ENCODE measurements at regions not wholly inside any gene's neighbourhood (a gene's known extent, or its start where the extent isn't known, plus 50 kb on each side); places are given as distances from the start of the nearest gene placed in this dataset.

- peak; percentile 87 for DNase-seq (ENCODE audit: low read depth)
Measured at GRCh38 chr3:43866529-43867353, 176.0 kb downstream of the ABHD5 start.

- DNase-seq (ENCODE audit: low read depth), result peak; percentile 90
Measured at GRCh38 chr3:43867436-43868072, 176.8 kb downstream of the ABHD5 start.

- DNase-seq (ENCODE audit: low read depth), result no peak
Measured at GRCh38 chr3:43869491-43869890, 178.8 kb downstream of the ABHD5 start.

- DNase-seq (ENCODE audit: low read depth), result peak; percentile 75
Measured at GRCh38 chr3:43870120-43870519, 179.4 kb downstream of the ABHD5 start.

- peak; percentile 28 for DNase-seq (ENCODE audit: low read depth)
Measured at GRCh38 chr3:43870844-43871626, 180.3 kb downstream of the ABHD5 start.

- DNase-seq (ENCODE audit: low read depth), result peak; percentile 36
Measured at GRCh38 chr3:43871627-43872245, 181.0 kb downstream of the ABHD5 start.

- peak; percentile 92 for DNase-seq (ENCODE audit: low read depth)
Measured at GRCh38 chr3:43872301-43872700, 181.6 kb downstream of the ABHD5 start.

- peak; percentile 73 for DNase-seq (ENCODE audit: low read depth)
Measured at GRCh38 chr3:43872901-43873300, 182.2 kb downstream of the ABHD5 start.

- DNase-seq (ENCODE audit: low read depth), result no peak
Measured at GRCh38 chr3:43873723-43874122, 183.0 kb downstream of the ABHD5 start.

GRCh38 chr3:43874290-43874689 is 183.6 kb downstream of the ABHD5 start:
- no peak for DNase-seq (ENCODE audit: low read depth)

- no peak for DNase-seq (ENCODE audit: low read depth)
Measured at GRCh38 chr3:43874731-43875130, 184.0 kb downstream of the ABHD5 start.

- DNase-seq (ENCODE audit: low read depth), result no peak
Measured at GRCh38 chr3:43876648-43877047, 185.9 kb downstream of the ABHD5 start.

- DNase-seq (ENCODE audit: low read depth), result peak; percentile 22
Measured at GRCh38 chr3:43879166-43879565, 188.4 kb downstream of the ABHD5 start.

GRCh38 chr3:43882976-43883680 is 192.4 kb downstream of the ABHD5 start:
- DNase-seq (ENCODE audit: low read depth), result no peak

GRCh38 chr3:43883729-43884396 is 193.1 kb downstream of the ABHD5 start:
- no peak for DNase-seq (ENCODE audit: low read depth)

GRCh38 chr3:43884581-43884980 is 193.8 kb downstream of the ABHD5 start:
- no peak for DNase-seq (ENCODE audit: low read depth)

GRCh38 chr3:43885908-43886618 is 195.3 kb downstream of the ABHD5 start:
- DNase-seq (ENCODE audit: low read depth), result no peak

- no peak for DNase-seq (ENCODE audit: low read depth)
Measured at GRCh38 chr3:43892061-43892460, 201.3 kb downstream of the ABHD5 start.

- no peak for DNase-seq (ENCODE audit: low read depth)
Measured at GRCh38 chr3:43892526-43892925, 201.8 kb downstream of the ABHD5 start.

- DNase-seq (ENCODE audit: low read depth), result peak; percentile 18
Measured at GRCh38 chr3:43893727-43894126, 203.0 kb downstream of the ABHD5 start.
